Liver (tissue), 3 donors: ENCODE measurements at regions not wholly inside any gene's neighbourhood (a gene's known extent, or its start where the extent isn't known, plus 50 kb on each side); places are given as distances from the start of the nearest gene placed in this dataset.

ENCODE experiments used
- FOXA1 ChIP-seq: IDR thresholded peaks from 2 replicates; pipeline ENCODE4 v1.6.1; 2016; ENCODE audit warnings: antibody characterized with exemption
- HNF4G ChIP-seq: IDR thresholded peaks from 2 replicates; pipeline ENCODE4 v1.6.1; 2016; ENCODE audit warnings: antibody characterized with exemption
- TF ChIP-seq, protein P1 (sequence below): fragments of 150-350 bp; IDR thresholded peaks from 2 replicates; pipeline ENCODE4 v1.5.1; 2017; ENCODE audit warnings: improper control_type of control experiment, low read depth, low read length; ENCODE audit not compliant: missing input control
- TF ChIP-seq, protein P2 (sequence below): IDR thresholded peaks from 2 replicates; pipeline ENCODE4 v1.6.1; 2016; ENCODE audit warnings: antibody characterized with exemption, mild to moderate bottlenecking
- donor health status: healthy.
- donor health status: healthy.

DNA sequence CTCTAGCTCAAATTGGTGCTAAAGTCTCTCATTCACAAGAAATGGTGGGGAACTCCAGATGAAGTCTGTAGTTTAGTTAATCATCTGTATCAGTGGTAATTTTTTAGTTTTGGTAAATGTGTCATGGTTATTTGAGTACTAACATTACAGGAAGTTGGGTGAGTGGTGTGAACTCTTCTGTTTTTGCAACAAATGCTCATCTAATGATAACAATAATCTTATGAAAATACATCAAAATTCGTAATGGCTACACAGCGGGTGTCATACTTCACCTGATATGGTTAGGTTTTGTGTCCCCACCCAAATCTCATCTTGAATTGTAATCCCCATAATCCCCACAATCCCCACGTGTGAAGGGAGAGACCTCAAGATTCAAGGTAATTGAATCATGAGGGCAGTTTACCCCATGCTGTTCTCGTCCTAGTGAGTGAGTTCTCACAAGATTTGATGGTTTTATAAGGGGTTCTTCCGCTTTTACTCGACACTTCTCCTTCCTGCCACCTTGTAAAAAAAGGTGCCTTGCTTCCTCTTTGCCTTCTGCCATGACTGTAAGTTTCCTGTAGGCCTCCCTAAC, 209.3 kb upstream of the FOXN3 start:
- TF ChIP-seq, protein P1, sequence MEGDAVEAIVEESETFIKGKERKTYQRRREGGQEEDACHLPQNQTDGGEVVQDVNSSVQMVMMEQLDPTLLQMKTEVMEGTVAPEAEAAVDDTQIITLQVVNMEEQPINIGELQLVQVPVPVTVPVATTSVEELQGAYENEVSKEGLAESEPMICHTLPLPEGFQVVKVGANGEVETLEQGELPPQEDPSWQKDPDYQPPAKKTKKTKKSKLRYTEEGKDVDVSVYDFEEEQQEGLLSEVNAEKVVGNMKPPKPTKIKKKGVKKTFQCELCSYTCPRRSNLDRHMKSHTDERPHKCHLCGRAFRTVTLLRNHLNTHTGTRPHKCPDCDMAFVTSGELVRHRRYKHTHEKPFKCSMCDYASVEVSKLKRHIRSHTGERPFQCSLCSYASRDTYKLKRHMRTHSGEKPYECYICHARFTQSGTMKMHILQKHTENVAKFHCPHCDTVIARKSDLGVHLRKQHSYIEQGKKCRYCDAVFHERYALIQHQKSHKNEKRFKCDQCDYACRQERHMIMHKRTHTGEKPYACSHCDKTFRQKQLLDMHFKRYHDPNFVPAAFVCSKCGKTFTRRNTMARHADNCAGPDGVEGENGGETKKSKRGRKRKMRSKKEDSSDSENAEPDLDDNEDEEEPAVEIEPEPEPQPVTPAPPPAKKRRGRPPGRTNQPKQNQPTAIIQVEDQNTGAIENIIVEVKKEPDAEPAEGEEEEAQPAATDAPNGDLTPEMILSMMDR = no peak
- TF ChIP-seq FOXA1 (no peak), HNF4G (no peak)
- TF ChIP-seq, protein P2, sequence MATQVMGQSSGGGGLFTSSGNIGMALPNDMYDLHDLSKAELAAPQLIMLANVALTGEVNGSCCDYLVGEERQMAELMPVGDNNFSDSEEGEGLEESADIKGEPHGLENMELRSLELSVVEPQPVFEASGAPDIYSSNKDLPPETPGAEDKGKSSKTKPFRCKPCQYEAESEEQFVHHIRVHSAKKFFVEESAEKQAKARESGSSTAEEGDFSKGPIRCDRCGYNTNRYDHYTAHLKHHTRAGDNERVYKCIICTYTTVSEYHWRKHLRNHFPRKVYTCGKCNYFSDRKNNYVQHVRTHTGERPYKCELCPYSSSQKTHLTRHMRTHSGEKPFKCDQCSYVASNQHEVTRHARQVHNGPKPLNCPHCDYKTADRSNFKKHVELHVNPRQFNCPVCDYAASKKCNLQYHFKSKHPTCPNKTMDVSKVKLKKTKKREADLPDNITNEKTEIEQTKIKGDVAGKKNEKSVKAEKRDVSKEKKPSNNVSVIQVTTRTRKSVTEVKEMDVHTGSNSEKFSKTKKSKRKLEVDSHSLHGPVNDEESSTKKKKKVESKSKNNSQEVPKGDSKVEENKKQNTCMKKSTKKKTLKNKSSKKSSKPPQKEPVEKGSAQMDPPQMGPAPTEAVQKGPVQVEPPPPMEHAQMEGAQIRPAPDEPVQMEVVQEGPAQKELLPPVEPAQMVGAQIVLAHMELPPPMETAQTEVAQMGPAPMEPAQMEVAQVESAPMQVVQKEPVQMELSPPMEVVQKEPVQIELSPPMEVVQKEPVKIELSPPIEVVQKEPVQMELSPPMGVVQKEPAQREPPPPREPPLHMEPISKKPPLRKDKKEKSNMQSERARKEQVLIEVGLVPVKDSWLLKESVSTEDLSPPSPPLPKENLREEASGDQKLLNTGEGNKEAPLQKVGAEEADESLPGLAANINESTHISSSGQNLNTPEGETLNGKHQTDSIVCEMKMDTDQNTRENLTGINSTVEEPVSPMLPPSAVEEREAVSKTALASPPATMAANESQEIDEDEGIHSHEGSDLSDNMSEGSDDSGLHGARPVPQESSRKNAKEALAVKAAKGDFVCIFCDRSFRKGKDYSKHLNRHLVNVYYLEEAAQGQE = no peak
